Activated naive CD8-positive, alpha-beta T cell treated with anti-CD3 and anti-CD28 coated beads for 36 hours (primary cell): ENCODE measurements at regions not wholly inside any gene's neighbourhood (a gene's known extent, or its start where the extent isn't known, plus 50 kb on each side); places are given as distances from the start of the nearest gene placed in this dataset.
"Not testable (repeated sequence)": the region's sequence is repeated elsewhere in the genome, so short reads cannot be mapped to it uniquely, and the experiment has no call there.

Experiments used
- DNase-seq: peaks from one replicate; pipeline ENCODE4 v3.0.0; 2021
- H3K27ac Mint-ChIP-seq: one replicate; pipeline ENCODE4 v1.8.0; 2022; ENCODE audit warnings: mild to moderate bottlenecking, moderate library complexity, mixed read lengths
- H3K27me3 Mint-ChIP-seq: one replicate; pipeline ENCODE4 v1.8.0; 2022; ENCODE audit warnings: mild to moderate bottlenecking, mixed read lengths
- H3K36me3 Mint-ChIP-seq: one replicate; pipeline ENCODE4 v1.8.0; 2021; ENCODE audit warnings: mild to moderate bottlenecking, mixed read lengths
- H3K4me1 Mint-ChIP-seq: one replicate; pipeline ENCODE4 v1.8.0; 2021; ENCODE audit warnings: mixed read lengths
- H3K4me3 Mint-ChIP-seq: one replicate; pipeline ENCODE4 v1.8.0; 2022; ENCODE audit warnings: mild to moderate bottlenecking, moderate library complexity, mixed read lengths
- H3K9me3 Mint-ChIP-seq: one replicate; pipeline ENCODE4 v1.8.0; 2022; ENCODE audit warnings: mixed read lengths

DNA sequence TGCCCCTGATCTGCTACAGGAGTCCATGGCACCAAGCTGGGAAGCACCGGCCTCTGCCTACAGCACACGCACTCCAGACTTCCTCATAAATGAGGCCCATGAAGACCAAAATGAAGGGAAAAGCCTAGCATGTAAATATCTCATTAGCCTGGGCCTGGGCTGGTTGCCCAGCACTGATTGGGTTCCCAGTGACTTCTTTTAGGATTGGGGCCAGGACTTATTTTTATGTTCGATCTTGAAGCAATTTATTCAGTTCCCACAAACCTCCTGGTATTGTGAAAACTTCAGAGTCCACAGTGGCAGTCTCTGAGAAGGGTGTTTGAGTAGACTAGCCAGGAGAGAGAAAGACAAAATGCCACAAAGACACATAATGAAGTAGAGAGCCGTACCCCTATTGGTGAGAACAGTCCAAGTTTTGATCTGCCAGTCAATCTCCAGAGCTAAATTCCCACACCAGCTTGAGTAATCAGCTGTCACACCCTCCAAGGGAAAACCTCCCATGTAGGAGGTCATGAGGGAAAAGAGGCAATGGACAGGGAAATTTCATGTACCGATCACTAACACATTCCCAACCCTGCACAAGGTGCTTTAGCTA lies 78.2 kb downstream of the PHLDA1 start:
- no peak for DNase-seq
- H3K27ac Mint-ChIP-seq = no peak overlapping the region
- H3K36me3 Mint-ChIP-seq = no peaks in the 10 kb centered on the region
- no peaks in the 10 kb centered on the region for H3K9me3 Mint-ChIP-seq
- H3K27me3 Mint-ChIP-seq = peaks cover 4% of the 10 kb centered on the region
- H3K4me1 Mint-ChIP-seq = peaks cover 16% of the 10 kb centered on the region
- no peak overlapping the region for H3K4me3 Mint-ChIP-seq

- no peaks in the 10 kb centered on the region for H3K27me3 Mint-ChIP-seq
- H3K4me3 Mint-ChIP-seq = no peak overlapping the region
- H3K36me3 Mint-ChIP-seq = no peaks in the 10 kb centered on the region
- no peaks in the 10 kb centered on the region for H3K9me3 Mint-ChIP-seq
- H3K4me1 Mint-ChIP-seq = peaks cover 23% of the 10 kb centered on the region
- DNase-seq = no peak
- H3K27ac Mint-ChIP-seq = no peak overlapping the region
These were observed 79.9 kb downstream of the PHLDA1 start for GRCh38 chr12:75951399-75952278.

DNA sequence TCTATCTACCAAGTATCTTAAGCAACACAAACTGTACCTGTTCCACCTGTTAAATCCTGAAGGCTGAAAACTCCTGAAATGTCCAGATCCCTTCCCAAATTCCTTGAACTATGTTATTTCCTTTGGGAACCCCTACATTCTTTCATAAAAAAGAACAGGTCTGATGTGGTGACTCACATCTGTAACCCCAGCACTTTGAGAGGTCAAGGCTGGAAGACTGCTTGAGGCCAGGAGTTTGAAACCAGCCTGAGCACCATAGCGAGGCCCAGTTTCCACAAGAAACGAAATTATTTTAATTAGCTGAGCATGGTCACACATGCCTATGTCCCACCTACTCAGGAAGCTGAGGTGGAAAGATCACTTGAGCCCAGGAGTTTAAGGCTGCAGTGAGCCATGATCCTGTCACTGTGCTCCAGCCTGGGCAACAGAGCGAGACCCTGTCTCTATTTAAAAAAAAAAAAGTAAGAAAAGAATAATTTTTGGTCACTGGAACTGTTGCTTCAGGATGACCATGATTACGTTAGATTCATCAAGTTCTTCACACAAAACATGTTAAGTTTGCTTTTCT lies 84.3 kb downstream of the PHLDA1 start:
- DNase-seq = no peak
- Mint-ChIP-seq H3K27ac (no peak overlapping the region), H3K4me1 (peaks cover 38% of the 10 kb centered on the region), H3K4me3 (no peak overlapping the region), H3K27me3 (no peaks in the 10 kb centered on the region), H3K36me3 (peaks cover 2% of the 10 kb centered on the region), H3K9me3 (no peaks in the 10 kb centered on the region)

DNA sequence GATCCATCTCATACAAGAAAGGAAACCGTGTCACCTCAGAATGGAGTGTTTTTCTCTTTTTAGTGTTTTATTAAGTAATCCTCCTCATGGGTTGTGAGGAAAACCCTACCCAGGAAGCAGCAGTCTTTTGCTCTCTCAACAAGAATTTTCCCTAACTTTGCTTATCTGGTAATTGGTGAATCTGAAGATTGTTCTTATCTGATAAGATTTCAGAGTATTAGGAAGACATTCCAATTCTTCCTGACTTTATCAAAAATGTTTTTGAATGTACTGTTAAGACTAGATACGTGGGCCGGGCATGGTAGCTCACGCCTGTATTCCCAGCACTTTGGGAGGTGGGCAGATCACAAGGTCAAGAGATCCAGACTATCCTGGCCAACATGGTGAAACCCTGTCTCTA lies 86.0 kb downstream of the PHLDA1 start:
- Mint-ChIP-seq H3K9me3 (no peaks in the 10 kb centered on the region), H3K4me1 (peaks cover 32% of the 10 kb centered on the region), H3K27ac (peak overlapping the region; percentile 98), H3K4me3 (no peak overlapping the region), H3K36me3 (peaks cover 2% of the 10 kb centered on the region), H3K27me3 (no peaks in the 10 kb centered on the region)
- DNase-seq = no peak

DNA sequence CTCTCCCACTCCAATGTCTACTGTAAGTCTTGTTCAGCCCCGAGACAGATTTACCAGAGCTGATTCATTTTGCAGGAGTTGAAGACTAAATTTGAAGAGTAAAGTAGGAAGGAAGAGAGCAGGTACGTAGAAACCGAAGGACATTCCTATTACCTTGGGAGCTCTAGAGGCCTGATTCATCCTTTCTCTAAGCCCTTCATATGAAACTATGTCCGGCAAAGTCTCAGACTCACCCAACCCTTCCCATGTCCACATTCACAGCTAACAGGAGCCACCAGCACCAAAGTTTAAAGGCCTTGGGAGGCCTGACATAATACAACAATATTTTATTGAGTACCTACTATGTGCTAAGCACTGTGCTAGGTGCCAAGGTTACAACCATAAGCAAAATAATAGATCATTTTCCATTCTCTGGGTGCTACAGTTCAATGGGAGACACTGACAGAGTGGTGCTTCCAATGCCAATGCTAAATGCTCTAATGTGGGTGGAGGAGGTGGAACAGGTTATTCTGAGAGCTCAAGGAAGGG lies 86.6 kb downstream of the PHLDA1 start:
- H3K4me3 Mint-ChIP-seq = peak overlapping the region; percentile 16
- peaks cover 32% of the 10 kb centered on the region for H3K4me1 Mint-ChIP-seq
- H3K27ac Mint-ChIP-seq = peak overlapping the region; percentile 98
- H3K27me3 Mint-ChIP-seq = no peaks in the 10 kb centered on the region
- peaks cover 2% of the 10 kb centered on the region for H3K36me3 Mint-ChIP-seq
- DNase-seq = no peak
- H3K9me3 Mint-ChIP-seq = no peaks in the 10 kb centered on the region

GRCh38 chr12:75944097-75944904 lies 87.3 kb downstream of the PHLDA1 start:
- peak; percentile 42 for DNase-seq
- Mint-ChIP-seq H3K27ac (peak overlapping the region; percentile 98), H3K36me3 (peaks cover 4% of the 10 kb centered on the region), H3K4me1 (peaks cover 35% of the 10 kb centered on the region), H3K4me3 (peak overlapping the region; percentile 50), H3K9me3 (no peaks in the 10 kb centered on the region), H3K27me3 (no peaks in the 10 kb centered on the region)

GRCh38 chr12:75943730-75944096 lies 87.9 kb downstream of the PHLDA1 start:
- H3K27ac Mint-ChIP-seq = peak overlapping the region; percentile 98
- DNase-seq = no peak
- peak overlapping the region; percentile 48 for H3K4me3 Mint-ChIP-seq
- H3K4me1 Mint-ChIP-seq = peaks cover 35% of the 10 kb centered on the region
- no peaks in the 10 kb centered on the region for H3K27me3 Mint-ChIP-seq
- no peaks in the 10 kb centered on the region for H3K9me3 Mint-ChIP-seq
- peaks cover 4% of the 10 kb centered on the region for H3K36me3 Mint-ChIP-seq

- not testable (repeated sequence) for H3K36me3 Mint-ChIP-seq, H3K4me3 Mint-ChIP-seq, DNase-seq, H3K9me3 Mint-ChIP-seq, H3K27ac Mint-ChIP-seq, H3K27me3 Mint-ChIP-seq
- H3K4me1 Mint-ChIP-seq = peaks cover 27% of the 10 kb centered on the region
These were observed 89.9 kb downstream of the PHLDA1 start for GRCh38 chr12:75941661-75942060.

- Mint-ChIP-seq H3K9me3 (no peaks in the 10 kb centered on the region), H3K27me3 (no peaks in the 10 kb centered on the region), H3K36me3 (peaks cover 2% of the 10 kb centered on the region), H3K27ac (no peak overlapping the region), H3K4me3 (no peak overlapping the region), H3K4me1 (peaks cover 20% of the 10 kb centered on the region)
- DNase-seq = no peak
These were observed 92.4 kb downstream of the PHLDA1 start for GRCh38 chr12:75939016-75939642.

DNA sequence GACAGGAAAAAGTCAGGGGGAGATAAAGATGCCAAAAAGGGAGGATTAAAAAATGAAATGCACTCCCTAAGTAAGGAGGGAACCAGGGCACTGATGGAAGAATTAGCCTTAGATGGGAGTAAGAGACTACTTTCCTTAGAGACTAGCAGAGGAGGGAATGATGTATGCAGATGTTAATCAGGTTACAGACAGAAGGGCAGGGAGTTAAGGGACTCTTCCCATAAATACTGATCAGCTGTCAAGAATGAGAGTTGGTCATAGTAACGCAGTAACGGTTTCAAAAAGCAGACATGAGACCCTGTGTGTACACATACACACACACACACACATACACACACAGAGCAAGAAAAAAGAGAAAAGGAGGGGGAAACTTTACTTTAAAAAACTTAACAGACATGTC lies 93.4 kb downstream of the PHLDA1 start:
- Mint-ChIP-seq H3K9me3 (no peaks in the 10 kb centered on the region), H3K36me3 (peaks cover 2% of the 10 kb centered on the region), H3K4me3 (no peak overlapping the region), H3K27me3 (no peaks in the 10 kb centered on the region), H3K4me1 (peaks cover 22% of the 10 kb centered on the region), H3K27ac (no peak overlapping the region)
- no peak for DNase-seq

- Mint-ChIP-seq H3K27ac (no peak overlapping the region), H3K36me3 (peaks cover 2% of the 10 kb centered on the region), H3K4me3 (no peak overlapping the region), H3K27me3 (no peaks in the 10 kb centered on the region), H3K4me1 (peaks cover 24% of the 10 kb centered on the region), H3K9me3 (no peaks in the 10 kb centered on the region)
- DNase-seq = no peak
These were observed 94.1 kb downstream of the PHLDA1 start for GRCh38 chr12:75937486-75937885.

DNA sequence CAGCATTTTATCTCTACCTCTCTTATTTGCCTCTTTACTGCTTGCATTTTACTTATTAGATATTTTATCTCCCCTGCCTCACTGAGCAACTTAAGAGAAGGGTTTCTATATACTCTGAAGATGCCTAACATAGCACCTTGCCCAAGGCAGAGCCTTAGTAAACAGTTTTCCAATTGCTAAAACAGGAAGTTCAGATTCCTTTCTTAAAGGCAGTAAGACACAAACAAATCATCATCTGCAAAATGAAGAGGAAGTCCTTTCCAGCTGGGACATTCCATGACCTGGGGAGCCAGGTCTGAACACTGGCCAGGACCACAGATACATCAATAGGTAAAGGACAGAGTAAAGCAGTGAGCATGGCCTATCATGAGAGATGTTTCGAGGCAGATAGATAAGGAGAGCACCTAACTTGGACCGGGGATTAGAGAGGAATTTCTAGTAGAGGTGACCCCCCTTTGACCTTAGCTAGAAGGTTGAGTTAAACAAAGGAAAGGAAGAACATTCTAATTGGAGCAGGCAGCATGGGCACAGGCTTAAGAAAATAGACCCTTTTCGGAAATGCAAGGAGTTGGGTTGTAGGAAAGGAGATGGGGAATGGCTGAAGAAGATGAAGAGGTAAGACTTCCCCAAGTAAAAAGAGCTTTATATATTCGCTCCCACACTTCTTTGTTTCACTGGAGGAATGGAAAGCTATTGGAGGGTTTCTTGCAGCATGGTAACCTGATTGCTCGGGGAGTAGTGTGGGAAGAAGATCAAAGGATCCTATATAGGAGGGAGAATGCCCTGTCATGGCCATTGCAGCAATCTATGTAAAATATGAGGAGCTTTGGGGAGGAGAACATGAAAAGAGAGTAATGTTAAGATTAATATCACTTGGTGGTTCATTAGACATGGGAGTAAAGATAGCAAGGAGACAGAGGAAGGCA lies 94.8 kb downstream of the PHLDA1 start:
- no peak overlapping the region for H3K4me3 Mint-ChIP-seq
- H3K36me3 Mint-ChIP-seq = peaks cover 2% of the 10 kb centered on the region
- no peak for DNase-seq
- no peaks in the 10 kb centered on the region for H3K27me3 Mint-ChIP-seq
- no peak overlapping the region for H3K27ac Mint-ChIP-seq
- H3K4me1 Mint-ChIP-seq = peaks cover 26% of the 10 kb centered on the region
- H3K9me3 Mint-ChIP-seq = no peaks in the 10 kb centered on the region

GRCh38 chr12:75935539-75936242 lies 95.9 kb downstream of the PHLDA1 start:
- Mint-ChIP-seq H3K27ac (no peak overlapping the region), H3K4me3 (no peak overlapping the region), H3K9me3 (no peaks in the 10 kb centered on the region), H3K4me1 (peaks cover 26% of the 10 kb centered on the region), H3K27me3 (no peaks in the 10 kb centered on the region), H3K36me3 (peaks cover 2% of the 10 kb centered on the region)
- DNase-seq = no peak
